ENCODE measurements at regions not wholly inside any gene's neighbourhood (a gene's known extent, or its start where the extent isn't known, plus 50 kb on each side); places are given as distances from the start of the nearest gene placed in this dataset.

- intact Hi-C loops (cut with DNase I): no loop called here
Observed at GRCh38 chr14:89524990-89525667, 108.1 kb upstream of the FOXN3 start.

GRCh38 chr14:89524412-89524811, 107.4 kb upstream of the FOXN3 start:
- H3K27me3 ChIP-seq: no peaks in the 10 kb centered on the region
- no peak for DNase-seq (ENCODE audit: extremely low spot score)
- no peaks in the 10 kb centered on the region for H3K4me1 ChIP-seq
- H3K27ac ChIP-seq (replicated peaks in 1 of 4): no peak overlapping the region
- peaks cover 0 to 20% (median 7%) of the 10 kb centered on the region in 4 donors for H3K9me3 ChIP-seq
- H3K4me3 ChIP-seq: no peak overlapping the region
- TF ChIP-seq EP300 (IDR thresholded peaks at IDR 0.05): no peak
- TF ChIP-seq, protein P1, sequence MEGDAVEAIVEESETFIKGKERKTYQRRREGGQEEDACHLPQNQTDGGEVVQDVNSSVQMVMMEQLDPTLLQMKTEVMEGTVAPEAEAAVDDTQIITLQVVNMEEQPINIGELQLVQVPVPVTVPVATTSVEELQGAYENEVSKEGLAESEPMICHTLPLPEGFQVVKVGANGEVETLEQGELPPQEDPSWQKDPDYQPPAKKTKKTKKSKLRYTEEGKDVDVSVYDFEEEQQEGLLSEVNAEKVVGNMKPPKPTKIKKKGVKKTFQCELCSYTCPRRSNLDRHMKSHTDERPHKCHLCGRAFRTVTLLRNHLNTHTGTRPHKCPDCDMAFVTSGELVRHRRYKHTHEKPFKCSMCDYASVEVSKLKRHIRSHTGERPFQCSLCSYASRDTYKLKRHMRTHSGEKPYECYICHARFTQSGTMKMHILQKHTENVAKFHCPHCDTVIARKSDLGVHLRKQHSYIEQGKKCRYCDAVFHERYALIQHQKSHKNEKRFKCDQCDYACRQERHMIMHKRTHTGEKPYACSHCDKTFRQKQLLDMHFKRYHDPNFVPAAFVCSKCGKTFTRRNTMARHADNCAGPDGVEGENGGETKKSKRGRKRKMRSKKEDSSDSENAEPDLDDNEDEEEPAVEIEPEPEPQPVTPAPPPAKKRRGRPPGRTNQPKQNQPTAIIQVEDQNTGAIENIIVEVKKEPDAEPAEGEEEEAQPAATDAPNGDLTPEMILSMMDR (IDR thresholded peaks at IDR 0.05): no peak
- H3K36me3 ChIP-seq: no peaks in the 10 kb centered on the region
- intact Hi-C loops (cut with DNase I): no loop called here

More at GRCh38 chr14:89524990-89525667, 108.1 kb upstream of the FOXN3 start:
- Histone ChIP-seq H3K4me1 (no peaks in the 10 kb centered on the region), H3K4me3 (no peak overlapping the region), H3K9me3 (peaks cover 0 to 20% (median 7%) of the 10 kb centered on the region in 4 donors), H3K27ac (replicated peaks in 1 of 4) (no peak overlapping the region), H3K27me3 (no peaks in the 10 kb centered on the region), H3K36me3 (no peaks in the 10 kb centered on the region)
- DNase-seq (ENCODE audit: extremely low spot score): peak; percentile 47
- WGBS: 90% methylated on average over 4 of the region's 4 CpGs
- TF ChIP-seq POLR2AphosphoS5 (IDR thresholded peaks at IDR 0.05) (no peak), POLR2A (IDR thresholded peaks at IDR 0.05; ENCODE audit: low read depth) (no peak), EP300 (IDR thresholded peaks at IDR 0.05) (no peak)
- TF ChIP-seq, protein P1 (IDR thresholded peaks at IDR 0.05): no peak

GRCh38 chr14:89521988-89522387, 105.0 kb upstream of the FOXN3 start:
- Histone ChIP-seq H3K36me3 (no peaks in the 10 kb centered on the region), H3K4me3 (no peak overlapping the region), H3K4me1 (no peaks in the 10 kb centered on the region), H3K27ac (replicated peaks in 1 of 4) (no peak overlapping the region), H3K9me3 (peaks cover 0 to 20% (median 7%) of the 10 kb centered on the region in 4 donors), H3K27me3 (no peaks in the 10 kb centered on the region)
- intact Hi-C loops (cut with DNase I): no loop called here
- TF ChIP-seq POLR2AphosphoS5 (IDR thresholded peaks at IDR 0.05): no peak
- TF ChIP-seq POLR2A (IDR thresholded peaks at IDR 0.05; ENCODE audit: low read depth): no peak
- TF ChIP-seq, protein P1 (IDR thresholded peaks at IDR 0.05): no peak
- no peak for TF ChIP-seq EP300 (IDR thresholded peaks at IDR 0.05)
- DNase-seq (ENCODE audit: extremely low spot score): no peak

DNA sequence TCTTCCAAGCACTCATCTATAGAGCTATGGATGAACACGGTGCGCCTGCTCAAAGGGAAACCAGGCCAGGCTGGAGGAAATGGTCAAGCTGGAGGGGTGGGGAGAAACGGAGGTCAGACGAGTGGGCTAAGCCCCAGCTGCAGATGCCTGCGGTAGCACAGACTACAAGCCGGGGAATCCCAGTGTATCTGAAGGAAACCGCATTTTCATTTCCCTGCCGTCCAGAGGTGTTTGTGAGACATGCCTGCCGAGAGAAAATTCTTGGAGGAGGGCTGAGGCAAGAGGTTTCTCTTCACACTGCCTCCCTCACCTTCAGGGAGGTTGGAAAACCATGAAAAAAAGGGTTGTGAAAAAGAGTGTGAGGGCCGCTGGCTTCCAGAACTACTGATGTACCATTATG, 102.0 kb upstream of the FOXN3 start:
- no peak overlapping the region for H3K4me3 ChIP-seq
- H3K4me1 ChIP-seq: no peaks in the 10 kb centered on the region
- intact Hi-C loops (cut with DNase I): no loop called here
- peaks cover 0 to 9% (median 6%) of the 10 kb centered on the region in 4 donors for H3K9me3 ChIP-seq
- no peaks in the 10 kb centered on the region for H3K27me3 ChIP-seq
- DNase-seq (ENCODE audit: extremely low spot score): peak; percentile 55
- H3K27ac ChIP-seq (replicated peaks in 1 of 4): no peak overlapping the region
- TF ChIP-seq POLR2A (IDR thresholded peaks at IDR 0.05; ENCODE audit: low read depth): no peak
- TF ChIP-seq POLR2AphosphoS5 (IDR thresholded peaks at IDR 0.05): no peak
- TF ChIP-seq EP300 (IDR thresholded peaks at IDR 0.05): no peak
- TF ChIP-seq, protein P1 (IDR thresholded peaks at IDR 0.05): no peak
- no peaks in the 10 kb centered on the region for H3K36me3 ChIP-seq
- 91% methylated on average over 10 of the region's 10 CpGs for WGBS

DNA sequence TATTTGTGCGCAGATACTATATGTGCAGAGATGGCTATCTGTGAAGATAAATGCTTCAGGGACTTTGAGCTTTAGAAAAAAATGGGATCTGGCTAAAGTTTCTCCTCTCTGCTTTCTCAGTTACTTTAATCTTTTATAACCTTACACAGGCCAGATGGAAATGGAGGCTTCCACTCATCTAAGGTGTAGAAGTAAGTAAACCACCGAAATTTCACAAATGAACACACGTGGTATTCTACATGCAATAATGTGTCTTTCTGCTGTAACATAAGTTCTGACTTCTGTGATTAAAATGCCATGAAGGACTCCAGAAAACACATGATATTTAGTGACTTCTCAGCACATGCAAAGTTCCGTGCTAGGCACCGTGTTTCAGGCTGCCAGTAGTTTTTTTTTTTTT, 99.1 kb upstream of the FOXN3 start:
- no peaks in the 10 kb centered on the region for H3K27me3 ChIP-seq
- no peaks in the 10 kb centered on the region for H3K9me3 ChIP-seq
- no peak overlapping the region for H3K27ac ChIP-seq (replicated peaks in 1 of 4)
- DNase-seq (ENCODE audit: extremely low spot score): no peak
- WGBS: 96% methylated on average over 5 of the region's 5 CpGs
- H3K4me1 ChIP-seq: no peaks in the 10 kb centered on the region
- H3K4me3 ChIP-seq: no peak overlapping the region
- no peak for TF ChIP-seq POLR2A (IDR thresholded peaks at IDR 0.05; ENCODE audit: low read depth)
- TF ChIP-seq, protein P1 (IDR thresholded peaks at IDR 0.05): no peak
- TF ChIP-seq POLR2AphosphoS5 (IDR thresholded peaks at IDR 0.05): no peak
- TF ChIP-seq EP300 (IDR thresholded peaks at IDR 0.05): no peak
- no peaks in the 10 kb centered on the region for H3K36me3 ChIP-seq
- intact Hi-C loops (cut with DNase I): no loop called here

All from esophagus muscularis mucosa (tissue), 4 donors.